Stimulated activated CD4-positive, alpha-beta T cell treated with anti-CD3 and anti-CD28 coated beads, Interleukin-4, amount 100 ng/mL, for 24 hours (primary cell): ENCODE measurements at regions not wholly inside any gene's neighbourhood (a gene's known extent, or its start where the extent isn't known, plus 50 kb on each side); places are given as distances from the start of the nearest gene placed in this dataset.
"Not testable (repeated sequence)": the region's sequence is repeated elsewhere in the genome, so short reads cannot be mapped to it uniquely, and the experiment has no call there.

ENCODE experiments used
- DNase-seq: peaks from one replicate; pipeline ENCODE4 v3.0.0-alpha.2; 2020

DNA sequence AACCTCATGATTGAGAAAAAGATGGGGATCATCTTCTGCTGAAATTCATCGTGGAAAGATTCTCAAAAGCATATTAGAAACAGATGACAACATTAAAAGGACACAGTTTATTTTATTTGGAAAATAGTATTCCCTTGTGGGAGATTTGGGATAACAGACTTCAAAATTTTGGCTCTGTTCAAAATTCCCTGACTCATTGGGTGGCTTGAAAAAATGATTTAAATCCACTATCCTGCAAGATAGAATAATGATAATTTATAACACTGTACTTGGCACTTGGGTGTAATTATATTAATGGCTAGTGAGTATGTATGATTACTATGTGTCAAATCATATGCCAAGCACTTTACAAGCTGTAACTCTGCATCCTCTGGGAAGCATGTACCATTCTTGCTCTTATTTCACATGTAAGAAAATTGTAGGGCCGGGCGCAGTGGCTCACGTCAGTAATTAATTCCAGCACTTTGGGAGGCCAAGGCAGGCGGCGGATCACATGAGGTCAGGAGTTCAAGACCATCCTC lies 128.8 kb downstream of the LMNTD1 start:
- DNase-seq: no peak

DNA sequence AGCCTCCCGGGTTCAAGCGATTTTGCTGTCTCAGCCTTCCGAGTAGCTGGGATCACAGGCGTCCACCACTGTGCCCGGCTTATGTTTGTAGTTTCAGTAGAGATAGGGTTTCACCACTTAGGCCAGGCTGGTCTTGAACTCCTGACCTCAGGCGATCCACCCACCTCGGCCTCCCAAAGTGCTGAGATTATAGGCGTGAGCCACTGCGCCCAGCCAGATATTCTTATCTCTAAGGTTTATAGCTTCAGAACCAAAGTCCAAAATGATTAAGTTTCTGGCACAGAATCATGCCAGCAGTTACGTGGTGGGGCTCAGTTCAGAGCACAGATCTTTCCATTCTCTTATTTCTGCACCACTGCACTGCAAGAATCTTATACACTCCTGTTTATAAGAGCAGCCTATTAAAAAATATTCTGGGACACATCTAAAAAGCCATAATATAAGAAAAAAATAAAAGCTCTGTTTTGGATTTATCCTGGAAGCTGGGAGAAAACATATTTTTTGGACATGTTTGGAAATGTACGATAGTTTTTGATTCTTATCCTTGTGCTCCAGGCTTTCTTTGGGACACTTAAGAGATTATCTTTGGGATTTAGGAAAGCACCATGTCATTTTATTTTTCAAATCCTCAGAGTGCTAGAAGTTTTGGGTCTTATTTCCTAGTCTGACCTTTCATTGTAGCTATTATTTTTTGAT lies 129.6 kb downstream of the LMNTD1 start:
- no peak for DNase-seq

DNA sequence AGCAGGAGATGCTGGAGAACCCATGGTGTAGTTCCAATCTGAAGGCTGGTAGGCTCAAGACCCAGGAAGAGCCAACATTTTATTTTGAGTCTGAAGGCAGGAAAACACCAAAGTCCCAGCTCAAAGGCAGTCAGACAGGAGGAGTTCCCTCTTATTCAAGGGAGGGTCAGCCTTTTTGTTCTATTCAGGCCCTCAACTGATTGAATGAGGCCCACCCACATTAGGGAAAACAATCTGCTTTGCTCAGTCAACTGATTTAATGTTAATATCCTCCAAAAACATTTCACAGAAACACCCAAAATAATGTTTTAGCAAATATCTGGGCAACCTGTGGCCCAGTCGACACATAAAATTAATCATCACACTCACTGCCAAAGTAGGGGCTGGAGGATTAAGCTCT lies 130.8 kb downstream of the LMNTD1 start:
- DNase-seq: no peak

DNA sequence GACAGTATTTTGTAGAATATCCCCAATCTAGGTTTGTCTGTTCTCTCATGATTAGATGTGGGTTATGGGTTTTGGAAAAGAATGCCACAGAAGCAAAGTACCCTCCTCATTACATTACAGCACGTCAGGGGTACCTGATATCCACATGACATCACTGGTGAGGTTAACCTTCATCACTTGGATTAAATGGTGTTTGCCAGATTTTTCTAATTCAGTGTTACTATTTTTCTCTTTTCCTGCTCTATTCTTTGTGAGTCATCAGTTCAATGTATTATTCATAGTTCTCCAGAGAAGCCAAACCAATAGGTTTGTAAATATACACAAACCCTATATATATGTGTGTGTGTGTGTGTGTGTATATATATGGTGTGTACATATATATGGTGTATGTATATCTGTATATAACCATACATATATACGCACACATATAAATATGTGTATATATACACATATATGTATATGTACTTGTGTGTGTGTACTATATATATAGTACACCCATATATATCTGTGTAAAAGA lies 131.4 kb downstream of the LMNTD1 start:
- DNase-seq: no peak

DNA sequence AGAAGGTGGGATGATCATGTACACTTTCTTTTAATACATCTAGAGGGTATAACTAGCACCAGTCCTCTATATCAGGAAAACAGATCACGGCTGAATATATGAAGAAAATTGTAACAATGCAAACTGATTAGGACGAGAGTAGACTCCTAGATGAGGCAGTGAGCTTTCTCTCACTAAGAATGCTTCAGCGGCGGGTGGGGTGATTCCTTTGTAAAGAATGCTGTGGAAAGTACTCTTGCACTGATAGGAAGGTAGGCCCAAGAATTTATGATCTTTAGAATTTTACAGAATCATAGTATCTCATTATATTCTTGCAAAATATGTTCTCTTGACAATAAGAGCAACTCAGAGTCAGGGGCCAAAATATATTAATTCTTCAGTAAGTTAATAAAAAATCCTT lies 133.0 kb downstream of the LMNTD1 start:
- DNase-seq: no peak

DNA sequence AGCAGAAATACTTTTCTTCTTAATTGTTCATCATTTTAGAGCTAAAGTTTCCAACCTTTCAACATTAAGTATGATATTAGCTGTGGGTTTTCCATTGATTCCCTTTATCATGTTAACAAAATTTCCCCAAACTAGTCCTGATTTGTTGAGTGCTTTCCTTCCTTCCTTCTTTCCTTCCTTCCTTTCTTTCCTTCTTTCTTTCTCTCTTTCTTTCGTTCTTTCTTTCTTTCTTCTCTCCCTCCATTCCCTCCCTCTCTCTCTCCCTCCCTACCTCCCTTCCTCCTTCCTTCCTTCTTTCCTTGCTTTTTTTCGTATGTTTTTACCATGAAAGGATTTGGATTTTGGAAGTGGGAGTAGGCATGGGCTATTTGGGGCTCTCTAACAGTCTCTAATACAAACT lies 133.5 kb downstream of the LMNTD1 start:
- no peak for DNase-seq

DNA sequence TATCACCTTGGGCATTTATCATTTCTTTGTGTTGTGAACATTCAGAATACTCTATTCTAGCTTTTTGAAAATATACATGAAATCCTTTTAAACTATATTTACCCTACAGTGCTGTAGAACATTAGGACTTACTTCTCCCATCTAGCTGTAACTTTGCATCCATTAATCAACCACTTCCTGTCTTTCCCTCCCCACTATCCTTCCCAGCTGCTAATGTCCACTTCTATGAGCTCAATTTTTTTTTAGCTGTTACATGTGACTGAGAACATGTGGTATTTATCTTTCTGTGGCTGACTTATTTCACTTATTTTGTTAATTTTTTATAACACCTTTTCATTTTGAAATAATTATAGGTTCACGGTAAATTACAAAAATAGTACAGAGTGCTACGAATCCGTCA lies 136.0 kb downstream of the LMNTD1 start:
- no peak for DNase-seq

DNA sequence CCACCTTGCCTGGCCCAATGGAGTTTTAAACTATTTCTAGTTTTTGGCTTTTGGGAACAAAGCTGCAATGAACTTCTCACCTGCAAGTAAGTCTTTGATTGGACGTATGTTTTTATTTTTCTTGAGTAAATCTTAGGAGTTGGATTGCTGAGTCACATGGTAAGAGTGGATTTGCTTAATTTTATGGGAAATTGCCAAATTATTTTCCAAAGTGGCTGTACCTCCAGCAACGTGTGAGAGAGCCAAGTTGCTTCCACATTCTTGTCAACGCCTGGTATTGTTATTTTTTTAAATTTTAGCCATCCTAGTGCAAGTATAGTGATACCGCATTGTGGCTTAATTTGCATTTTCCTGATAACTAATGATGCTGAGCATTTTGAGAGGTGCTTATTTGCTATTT lies 136.6 kb downstream of the LMNTD1 start:
- DNase-seq: no peak

DNA sequence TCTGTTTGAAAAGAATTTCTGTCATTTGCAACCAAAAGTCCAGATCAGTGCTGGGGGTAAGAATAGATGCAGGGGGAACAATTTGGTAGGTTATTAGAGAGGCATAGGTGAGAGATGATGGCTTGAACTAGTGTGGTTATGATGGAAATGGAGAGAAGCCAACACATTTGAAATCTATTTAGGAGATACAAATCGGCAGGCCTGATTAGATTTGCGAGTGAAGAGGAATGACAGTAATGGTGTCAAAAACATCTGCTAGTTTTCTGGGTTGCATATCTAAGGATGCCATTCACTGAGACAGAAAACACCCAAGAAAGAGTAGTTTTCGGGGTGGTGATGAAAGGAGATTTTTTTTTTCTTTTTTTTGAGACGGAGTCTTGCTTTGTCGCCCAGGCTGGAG lies 138.1 kb downstream of the LMNTD1 start:
- DNase-seq: no peak

DNA sequence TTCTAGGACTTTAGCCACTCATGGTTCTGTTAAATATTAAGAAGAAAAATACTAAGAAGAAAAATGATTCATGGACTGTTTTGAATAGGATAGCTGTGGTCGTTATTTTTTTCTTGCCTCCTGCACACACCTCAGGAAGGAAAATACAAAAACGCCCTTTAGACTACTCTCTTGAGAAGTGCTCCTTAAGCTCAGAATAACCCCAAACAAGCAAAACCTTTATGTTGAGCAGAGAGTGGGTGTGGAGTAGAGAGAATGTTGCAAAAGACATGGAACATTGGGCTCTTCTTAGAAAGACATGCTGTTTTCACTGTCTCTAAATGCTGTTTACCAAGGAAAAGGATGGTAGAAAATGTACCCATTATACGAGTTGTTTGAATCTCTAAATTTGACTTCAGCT lies 140.3 kb downstream of the LMNTD1 start:
- DNase-seq: no peak

DNA sequence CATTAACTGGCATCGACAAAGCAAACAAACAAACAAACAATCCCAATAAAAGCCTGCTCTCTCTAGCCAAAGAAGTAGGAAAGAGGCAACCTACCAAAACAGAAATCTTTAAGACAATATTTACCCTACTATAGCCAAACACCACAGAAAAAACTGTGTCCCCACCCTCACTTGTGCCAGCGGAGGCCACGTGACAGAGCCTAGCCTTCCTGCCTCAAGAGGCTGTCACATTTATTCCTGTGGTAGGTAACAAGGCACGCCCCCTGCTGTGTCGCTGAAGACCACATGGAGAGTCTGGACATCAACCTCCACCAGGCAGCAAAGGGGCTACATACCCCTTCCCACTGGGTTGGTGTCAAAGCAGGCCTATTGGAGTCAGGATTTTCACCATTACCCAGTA lies 148.1 kb downstream of the LMNTD1 start:
- DNase-seq: no peak

DNA sequence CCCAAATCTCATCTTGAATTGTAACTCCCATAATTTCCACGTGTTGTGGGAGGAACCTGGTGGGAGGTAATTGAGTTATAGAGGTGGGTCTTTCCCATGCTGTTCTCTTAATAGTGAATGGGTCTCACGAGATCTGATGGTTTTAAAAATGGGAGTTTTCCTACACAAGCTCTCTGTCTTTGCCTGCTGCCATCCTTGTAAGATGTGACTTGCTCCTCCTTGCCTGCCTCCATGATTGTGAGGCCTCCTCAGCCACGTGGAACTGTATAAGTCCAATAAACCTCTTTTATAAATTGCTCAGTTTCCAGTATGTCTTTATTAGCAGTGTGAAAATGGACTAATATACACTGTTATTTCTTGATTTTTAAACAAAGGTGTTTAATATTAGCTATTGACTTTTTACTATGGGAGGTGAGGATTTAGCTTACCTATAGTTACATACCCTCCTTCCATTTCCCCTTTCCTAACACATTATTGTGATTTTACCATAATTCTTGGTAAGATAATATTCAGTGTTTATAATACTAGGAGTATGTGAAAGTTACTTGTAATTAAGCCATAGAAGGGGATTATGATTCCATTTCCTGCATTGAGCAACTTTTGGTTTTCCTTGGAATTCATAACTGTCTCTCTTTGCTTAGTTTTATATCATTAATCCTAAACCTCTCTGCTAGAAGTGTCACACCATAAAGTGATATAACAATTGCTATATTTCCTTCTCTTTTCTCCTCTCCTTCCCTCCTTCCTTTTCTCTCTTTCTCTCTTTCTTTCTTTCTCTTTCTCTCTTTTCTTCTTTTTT lies 151.0 kb upstream of the KRAS start:
- no peak for DNase-seq

DNA sequence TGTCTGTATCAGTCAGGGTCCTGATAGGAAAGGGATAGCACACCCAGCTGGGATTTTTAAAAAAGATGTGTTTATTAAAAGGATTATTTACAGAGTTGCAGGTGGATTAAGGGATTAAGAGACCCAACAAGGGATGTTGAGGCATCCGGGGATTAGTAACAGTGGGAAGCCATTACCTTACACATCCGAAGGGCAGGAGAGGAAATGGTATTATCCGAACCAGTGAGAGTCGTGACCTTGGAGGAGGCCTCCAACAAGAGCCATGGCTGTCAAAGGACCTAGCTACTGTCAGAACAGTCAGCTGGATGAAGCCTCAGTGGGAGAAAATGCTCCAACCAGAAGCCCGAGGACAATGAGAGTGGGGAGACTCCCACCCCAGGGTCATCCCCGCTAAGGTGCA lies 146.3 kb upstream of the KRAS start:
- DNase-seq: no peak

DNA sequence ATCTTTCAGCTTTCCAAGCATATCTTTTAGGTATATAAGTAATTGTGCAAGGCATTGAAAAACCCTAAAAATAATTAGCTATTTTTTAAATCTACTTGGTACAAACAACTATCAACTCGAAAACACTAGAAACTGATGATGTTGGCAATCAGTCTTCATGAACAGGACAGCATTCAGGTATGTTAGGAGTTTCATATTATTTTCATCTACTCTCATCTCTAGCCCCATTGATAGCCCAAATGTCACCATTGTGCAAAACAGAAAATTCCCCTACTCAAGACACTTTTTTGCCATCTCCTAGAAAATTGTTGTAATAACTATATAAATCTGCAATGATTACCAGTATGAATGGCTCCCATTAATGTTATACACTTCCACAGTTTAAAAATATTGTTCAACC lies 144.5 kb upstream of the KRAS start:
- no peak for DNase-seq

DNA sequence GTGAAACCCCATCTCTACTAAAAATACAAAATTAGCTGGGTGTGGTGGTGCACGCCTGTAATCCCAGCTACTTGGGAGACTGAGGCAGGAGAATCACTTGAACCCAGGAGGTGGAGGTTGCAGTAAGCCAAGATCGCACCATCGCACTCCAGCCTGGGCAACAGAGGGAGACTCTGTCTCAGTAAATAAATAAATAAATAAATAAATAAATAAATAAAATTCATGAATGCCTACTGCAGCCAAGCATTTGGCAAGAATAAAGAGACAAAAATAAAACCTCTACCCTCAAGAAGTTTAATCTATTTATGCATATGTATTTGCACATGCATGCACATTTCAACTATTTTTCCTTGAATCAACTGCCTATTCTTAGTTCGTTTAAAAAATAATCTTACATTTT lies 144.0 kb upstream of the KRAS start:
- DNase-seq: not testable (repeated sequence)

DNA sequence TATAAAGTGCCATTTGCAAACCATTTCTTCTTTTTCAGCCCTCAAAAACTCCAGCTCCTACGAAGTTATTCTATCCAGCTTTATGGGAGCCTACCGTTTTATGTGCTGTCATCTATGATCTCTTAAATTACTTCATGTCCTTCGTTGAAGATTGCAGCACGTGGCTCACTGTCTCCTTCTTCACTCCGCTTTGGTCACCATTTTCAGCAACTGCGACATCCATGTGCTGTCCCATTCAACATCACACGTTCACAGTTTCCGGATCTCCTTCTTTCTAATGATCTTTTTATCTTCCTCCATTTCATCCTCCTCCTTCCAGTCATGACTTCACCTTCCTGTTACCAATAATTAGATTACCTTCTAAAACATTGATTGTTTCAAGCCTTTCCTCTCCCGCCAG lies 143.3 kb upstream of the KRAS start:
- DNase-seq: no peak

DNA sequence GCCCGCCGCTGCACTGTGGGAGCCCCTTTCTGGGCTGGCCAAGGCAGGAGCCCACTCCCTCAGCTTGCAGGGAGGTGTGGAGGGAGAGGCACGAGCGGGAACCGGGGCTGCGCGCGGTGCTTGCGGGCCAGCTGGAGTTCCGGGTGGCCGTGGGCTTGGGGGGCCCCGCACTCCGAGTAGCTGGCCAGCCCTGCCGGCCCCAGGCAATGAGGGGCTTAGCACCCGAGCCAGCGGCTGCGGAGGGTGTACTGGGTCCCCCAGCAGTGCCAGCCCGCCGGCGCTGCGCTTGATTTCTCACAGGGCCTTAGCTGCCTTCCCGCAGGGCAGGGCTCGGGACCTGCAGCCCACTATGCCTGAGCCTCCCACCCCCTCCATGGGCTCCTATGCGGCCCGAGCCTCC lies 140.6 kb upstream of the KRAS start:
- not testable (repeated sequence) for DNase-seq

DNA sequence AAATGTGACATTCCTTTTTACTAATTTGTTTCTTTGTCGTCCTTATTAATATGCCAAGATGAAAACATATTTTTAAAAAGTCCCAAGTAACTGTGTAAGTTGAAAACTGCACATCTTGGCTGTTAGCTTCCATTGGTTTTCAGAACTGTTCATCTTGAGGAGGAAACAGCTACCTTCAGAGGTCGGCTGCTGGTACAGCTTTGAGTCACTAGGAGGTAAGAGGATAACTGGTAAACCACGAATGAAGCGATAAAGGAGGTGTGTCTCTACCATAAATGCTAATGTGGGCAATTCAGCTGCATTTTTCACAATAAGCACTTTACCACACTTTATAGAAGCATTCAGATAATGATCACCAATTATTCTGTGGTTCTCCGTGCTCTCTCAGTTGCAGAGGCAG lies 137.5 kb upstream of the KRAS start:
- DNase-seq: peak; percentile 58

DNA sequence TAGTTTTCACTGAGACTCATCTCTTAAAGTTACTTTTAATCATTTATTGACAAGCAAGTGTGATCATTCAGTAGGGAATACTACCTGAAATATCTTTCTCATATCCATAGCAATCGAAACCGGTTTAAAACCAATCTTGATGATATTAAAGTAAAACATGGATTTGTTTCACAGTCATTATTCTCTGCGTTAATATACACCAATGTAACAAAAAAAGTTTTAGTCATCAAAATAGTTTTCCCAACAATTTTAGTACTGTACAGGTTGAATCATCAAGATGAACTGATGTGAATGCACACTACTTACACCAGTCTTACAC lies 137.0 kb upstream of the KRAS start:
- DNase-seq: no peak

DNA sequence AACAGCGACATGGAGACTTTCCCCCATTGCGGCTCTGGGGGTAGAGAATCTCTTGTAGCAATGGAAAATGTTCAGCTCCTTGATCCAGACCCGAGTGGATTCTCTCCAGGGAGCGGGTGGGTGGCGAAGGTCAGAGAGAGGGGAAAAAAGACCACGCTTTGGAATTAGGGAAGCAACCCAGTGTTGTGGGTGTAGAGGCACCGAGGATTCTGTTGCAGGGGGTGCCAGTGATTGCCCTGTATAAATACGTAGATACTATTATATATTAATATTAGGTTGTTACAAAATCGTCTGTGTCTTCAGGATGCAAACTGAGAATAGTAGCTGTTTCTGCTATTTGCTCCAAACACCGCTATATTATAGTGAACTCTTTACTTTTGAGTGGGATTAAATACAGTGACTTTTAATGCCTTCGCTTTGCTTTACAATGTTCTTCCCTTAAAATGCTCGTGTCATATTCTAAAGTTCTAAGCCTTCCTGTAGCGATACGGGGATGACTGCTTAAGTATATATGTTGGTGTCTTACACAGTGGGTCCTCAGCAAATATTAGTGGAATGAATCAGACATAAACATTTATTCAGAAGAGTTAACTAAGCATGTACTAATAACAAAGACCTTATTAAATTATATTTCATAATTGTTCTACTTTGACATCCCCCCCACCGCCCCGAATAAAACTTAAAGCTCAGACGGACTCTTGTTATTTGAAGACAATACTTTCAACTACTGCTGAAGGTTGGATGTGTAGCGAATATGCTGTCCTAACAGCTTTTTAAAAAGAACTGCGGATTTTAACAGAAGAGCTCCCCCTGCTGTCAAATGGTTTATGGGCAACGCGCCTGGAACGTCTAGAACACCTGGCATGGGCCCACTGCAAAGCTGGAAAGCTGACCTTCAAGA lies 136.4 kb upstream of the KRAS start:
- peak; percentile 84 for DNase-seq

DNA sequence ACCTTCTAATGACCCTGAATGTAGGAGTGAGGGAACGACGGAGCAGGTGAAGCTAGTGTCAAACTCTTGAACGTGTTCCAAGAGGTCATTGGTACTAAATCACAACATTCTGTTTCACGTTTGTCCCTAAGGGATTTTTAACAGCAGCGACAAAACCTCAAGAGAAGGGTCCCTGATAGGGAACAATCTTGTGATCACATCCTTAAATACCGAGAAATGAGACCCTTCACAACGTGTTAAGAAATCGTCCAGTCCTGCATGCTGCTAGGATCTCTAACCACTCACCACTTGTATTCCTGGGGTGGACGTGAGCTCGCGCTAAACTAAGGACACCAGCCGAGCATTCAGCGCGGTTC lies 134.1 kb upstream of the KRAS start:
- no peak for DNase-seq

DNA sequence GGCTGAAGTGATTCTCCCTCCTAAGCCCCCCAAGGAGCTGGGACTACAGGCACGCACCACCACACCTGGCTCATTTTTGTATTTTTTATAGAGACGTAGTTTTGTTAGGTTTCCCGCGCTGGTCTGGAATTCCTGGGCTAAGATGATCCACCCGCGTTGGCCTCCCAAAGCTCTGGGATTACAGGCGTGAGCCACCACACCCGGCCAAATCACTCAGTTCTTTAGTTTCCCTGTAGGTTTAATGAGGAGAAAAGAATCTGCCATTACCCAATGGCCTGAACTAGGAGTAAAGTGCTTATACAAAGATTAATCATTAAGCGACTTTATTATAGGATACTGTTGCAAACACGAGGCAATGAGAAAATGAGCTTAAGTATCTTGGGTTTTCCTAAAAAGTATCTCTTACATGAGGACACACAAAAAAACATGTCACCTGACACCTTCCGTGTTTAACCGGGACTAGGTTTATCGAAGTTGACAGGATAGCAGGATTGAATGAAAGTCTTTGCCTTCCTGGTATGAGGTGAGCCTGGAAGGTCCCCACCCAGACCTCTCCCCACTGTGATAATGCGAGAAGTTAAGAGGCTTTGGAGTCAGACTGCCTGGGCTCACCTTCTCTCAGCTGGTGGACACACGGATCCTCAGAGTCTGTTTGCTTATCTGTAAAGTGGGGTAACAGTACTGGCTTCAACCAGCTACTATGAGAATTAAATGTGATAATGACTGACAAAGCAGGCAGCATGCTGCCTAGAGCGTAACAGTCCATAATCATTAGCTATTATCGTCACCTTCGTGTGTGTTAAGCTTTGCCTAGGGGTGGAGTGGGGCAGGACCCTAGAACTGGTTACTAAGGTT lies 133.5 kb upstream of the KRAS start:
- no peak for DNase-seq
